ENCODE measurements at regions not wholly inside any gene's neighbourhood (a gene's known extent, or its start where the extent isn't known, plus 50 kb on each side); places are given as distances from the start of the nearest gene placed in this dataset.

DNA sequence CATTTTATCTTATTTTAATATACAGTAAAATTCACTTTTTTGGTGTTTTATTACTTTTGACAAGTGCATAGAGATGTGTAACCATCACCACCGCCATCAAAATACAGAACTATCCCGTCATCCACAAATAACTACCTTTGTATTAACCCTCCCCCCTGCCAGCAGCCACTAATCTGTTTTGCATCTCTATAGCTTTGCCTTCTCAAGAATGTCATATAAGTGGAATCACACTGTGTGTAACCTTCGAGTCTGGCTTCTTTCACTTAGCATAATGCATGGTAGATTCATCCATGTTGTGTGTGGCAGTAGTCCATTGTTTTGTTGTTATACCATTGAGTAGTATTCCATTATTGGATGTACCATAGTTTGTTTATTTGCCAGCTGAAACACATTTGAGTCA is 98.8 kb downstream of the BOD1 start:
- FAIRE-seq (peak; percentile 70), DNase-seq (ENCODE audit: low read depth in 1 of 2, low spot score in 2 of 2) (peak in 1 of 2 experiments; percentile 41)
- Histone ChIP-seq H2BK12ac (ENCODE audit: low read depth, low read length) (no peak overlapping the region; the same call in none of the 2 replicates), H4K8ac (ENCODE audit: extremely low read depth, insufficient read depth, low read length) (no peak overlapping the region), H3K23ac (ENCODE audit: insufficient read length) (no peak overlapping the region), H3K4me2 (ENCODE audit: insufficient read depth in 1 of 2, low read depth in 2 of 2, low read length in 2 of 2) (peak overlapping the region; percentile 38 to 53), H4K91ac (replicated peaks; ENCODE audit: insufficient read length, low read length) (no peak overlapping the region), H2AK5ac (ENCODE audit: low read depth, low read length) (no peak overlapping the region), H2BK20ac (ENCODE audit: low read length) (peak overlapping the region; percentile 63; the same call in 1 of the 2 replicates), H4K5ac (ENCODE audit: insufficient read length, low read depth, low read length) (no peak overlapping the region), H3K4ac (replicated peaks; ENCODE audit: insufficient read length, low read depth, low read length) (no peak overlapping the region), H3K14ac (ENCODE audit: insufficient read length) (no peak overlapping the region), H2BK120ac (replicated peaks; ENCODE audit: low read depth, low read length) (no peak overlapping the region), H3K23me2 (ENCODE audit: low read depth, low read length) (no peaks in the 10 kb centered on the region), H3K79me2 (ENCODE audit: control insufficient read depth in 1 of 2, insufficient read depth in 2 of 2, low read length in 2 of 2) (no peaks in the 10 kb centered on the region), H3K9ac (replicated peaks in 1 of 4; ENCODE audit: extremely low read depth in 1 of 4, low read depth in 3 of 4, low read length in 3 of 4) (no peak overlapping the region), H2BK5ac (ENCODE audit: low read depth, low read length) (0 out of 2 replicates have a peak overlapping the region, but pooled peaks have one; percentile 44), H2BK15ac (ENCODE audit: low read length) (no peak overlapping the region), H3K27ac (ENCODE audit: low read depth, low read length) (no peak overlapping the region), H3K79me1 (ENCODE audit: low read depth, low read length) (no peaks in the 10 kb centered on the region), H3K9me3 (ENCODE audit: insufficient read depth in 2 of 2, low read depth in 1 of 2, low read length in 1 of 2) (no peaks in the 10 kb centered on the region), H3K27me3 (replicated peaks in 1 of 4; ENCODE audit: control insufficient read depth in 3 of 4, extremely low read depth in 1 of 4, insufficient read depth in 3 of 4, low read length in 3 of 4) (no peaks in the 10 kb centered on the region), H3K4me1 (replicated peaks in 1 of 4; ENCODE audit: control insufficient read depth in 3 of 4, insufficient read depth in 4 of 4, low read length in 3 of 4) (peaks cover 0 to 9% (median 0%) of the 10 kb centered on the region in 4 experiments; a peak in 1 of 7 replicates), H4K20me1 (replicated peaks in 1 of 2; ENCODE audit: control insufficient read depth in 1 of 2, insufficient read depth in 2 of 2, low read length in 2 of 2) (no peaks in the 10 kb centered on the region), H3K4me3 (ENCODE audit: extremely low read depth in 1 of 4, insufficient read depth in 2 of 4, low read depth in 3 of 4, low read length in 4 of 4) (peak overlapping the region in 1 of 4 experiments; percentile 23; a peak in 1 of 8 replicates), H2AFZ (ENCODE audit: low read length) (no peak overlapping the region), H3K36me3 (ENCODE audit: control insufficient read depth in 2 of 4, insufficient read depth in 4 of 4, low read length in 3 of 4) (no peaks in the 10 kb centered on the region), H3K18ac (ENCODE audit: extremely low read depth, low read length) (no peak overlapping the region), H3K56ac (replicated peaks; ENCODE audit: insufficient read length, low read depth, low read length) (no peak overlapping the region)
- POLR2A ChIA-PET (ENCODE audit: partially characterized antibody) = interaction anchor here (1.2 kb wide), 1 partner anchor 105 kb away, joined by 3 read pairs; no protein-coding TSS in a partner anchor
- 22% methylated on average over 3 of the region's 3 CpGs; no CpG with 5 or more reads in 1 of the 2 experiments for WGBS, 2 experiments (ENCODE audit: extremely low coverage in 1 of 2, insufficient coverage in 1 of 2, insufficient read length in 1 of 2, insufficient replicate concordance in 2 of 2, low coverage in 1 of 2, low lambda C conversion rate in 2 of 2, missing lambda C conversion rate in 1 of 2)
- CTCF ChIA-PET (ENCODE audit: partially characterized antibody) = interaction anchor here (1.0 to 1.3 kb wide), 3 partner anchors 11 to 122 kb away, joined by 3 to 4 read pairs (median 3); no protein-coding TSS in a partner anchor
- TF ChIP-seq EP300 (IDR thresholded peaks at IDR 0.05; ENCODE audit: borderline replicate concordance in 1 of 2, low read depth in 2 of 2, low read length in 2 of 2) (0 out of 3 replicates have a peak, but pooled peaks of 1 of the 2 experiments have one; percentile 30), RAD21 (IDR thresholded peaks at IDR 0.05 in 1 of 2, conservative IDR thresholded peaks at IDR 0.05 in 1 of 2; ENCODE audit: low read depth in 2 of 2, low read length in 2 of 2) (no peak), NRF1 (IDR thresholded peaks at IDR 0.05; ENCODE audit: low read depth, low read length) (no peak), SIX5 (IDR thresholded peaks at IDR 0.05; ENCODE audit: low read depth, low read length) (no peak), SIN3A (conservative IDR thresholded peaks at IDR 0.05 in 1 of 2, IDR thresholded peaks at IDR 0.05 in 1 of 2; ENCODE audit: low read depth in 1 of 2, low read length in 2 of 2) (no peak), SAP30 (IDR thresholded peaks at IDR 0.05; ENCODE audit: insufficient read depth, insufficient replicate concordance, low read length) (no peak), ASH2L (IDR thresholded peaks at IDR 0.05; ENCODE audit: low read length) (peak; percentile 31), YY1 (IDR thresholded peaks at IDR 0.05; ENCODE audit: low read depth, low read length) (no peak), HDAC2 (IDR thresholded peaks at IDR 0.05; ENCODE audit: borderline replicate concordance in 1 of 2, low read depth in 2 of 2, low read length in 2 of 2) (peak in 1 of 2 experiments; percentile 79; a peak in 1 of 4 replicates), POLR2A (IDR thresholded peaks at IDR 0.05; ENCODE audit: control extremely low read depth in 1 of 2, low read depth in 2 of 2, low read length in 2 of 2) (no peak)
- TF ChIP-seq, protein P1, sequence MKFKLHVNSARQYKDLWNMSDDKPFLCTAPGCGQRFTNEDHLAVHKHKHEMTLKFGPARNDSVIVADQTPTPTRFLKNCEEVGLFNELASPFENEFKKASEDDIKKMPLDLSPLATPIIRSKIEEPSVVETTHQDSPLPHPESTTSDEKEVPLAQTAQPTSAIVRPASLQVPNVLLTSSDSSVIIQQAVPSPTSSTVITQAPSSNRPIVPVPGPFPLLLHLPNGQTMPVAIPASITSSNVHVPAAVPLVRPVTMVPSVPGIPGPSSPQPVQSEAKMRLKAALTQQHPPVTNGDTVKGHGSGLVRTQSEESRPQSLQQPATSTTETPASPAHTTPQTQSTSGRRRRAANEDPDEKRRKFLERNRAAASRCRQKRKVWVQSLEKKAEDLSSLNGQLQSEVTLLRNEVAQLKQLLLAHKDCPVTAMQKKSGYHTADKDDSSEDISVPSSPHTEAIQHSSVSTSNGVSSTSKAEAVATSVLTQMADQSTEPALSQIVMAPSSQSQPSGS (IDR thresholded peaks at IDR 0.05; ENCODE audit: low read length) = no peak

Data from H1 (cell line).